Keratinocyte (primary cell): ENCODE measurements at regions not wholly inside any gene's neighbourhood (a gene's known extent, or its start where the extent isn't known, plus 50 kb on each side); places are given as distances from the start of the nearest gene placed in this dataset.

Source experiments
- DNase-seq: peaks from one replicate; pipeline ENCODE4 v3.0.0-alpha.2; 2011; ENCODE audit warnings: low read depth, missing footprints, low spot score
- FAIRE-seq: peaks from 2 replicates; lab custom pipeline; 2011; peaks lifted over from hg19 to GRCh38; lab: Jason Lieb, UNC
- H2AFZ ChIP-seq: 2 replicates; pipeline ENCODE4 v1.6.0; 2012; ENCODE audit warnings: low read length, control low read depth, inconsistent platforms; ENCODE audit not compliant: control insufficient read depth
- H3K27ac ChIP-seq: 2 replicates; pipeline ENCODE4 v1.5.1; 2011; ENCODE audit warnings: low read length; ENCODE audit not compliant: control insufficient read depth, insufficient read depth
- H3K27me3 ChIP-seq: 3 replicates; pipeline ENCODE4 v1.6.0; 2011; ENCODE audit warnings: low read length; ENCODE audit not compliant: control insufficient read depth, insufficient read depth; ENCODE audit errors: extremely low read depth
- H3K36me3 ChIP-seq, 2 experiments: 2 replicates in 1 of 2; 3 replicates in 1 of 2; pipeline ENCODE4 v1.5.1; 2011; ENCODE audit warnings: low read length in 2 of 2, mild to moderate bottlenecking in 1 of 2; ENCODE audit not compliant: control insufficient read depth in 2 of 2, insufficient read depth in 2 of 2; ENCODE audit errors: extremely low read depth in 1 of 2
- H3K4me1 ChIP-seq: 3 replicates; pipeline ENCODE4 v1.5.1; 2011; ENCODE audit warnings: low read length; ENCODE audit not compliant: control insufficient read depth, insufficient read depth; ENCODE audit errors: extremely low read depth
- H3K4me2 ChIP-seq: 3 replicates; pipeline ENCODE4 v1.6.0; 2011; ENCODE audit warnings: low read depth, low read length; ENCODE audit not compliant: control insufficient read depth, insufficient read depth; ENCODE audit errors: extremely low read depth
- H3K4me3 ChIP-seq, 3 experiments: fragments of 200-600 bp in 1 of 3; sonication (generic) in 1 of 3; 2 replicates in 2 of 3; 3 replicates in 1 of 3; pipeline ENCODE4 v1.5.1; 2011 to 2016; ENCODE audit warnings: low read length in 3 of 3, mild to moderate bottlenecking in 3 of 3, control low read depth in 2 of 3, inconsistent platforms in 1 of 3, low read depth in 1 of 3, mixed read lengths in 1 of 3, mixed run types in 1 of 3, moderate library complexity in 1 of 3; ENCODE audit not compliant: control insufficient read depth in 2 of 3, insufficient read depth in 2 of 3; ENCODE audit errors: extremely low read depth in 1 of 3
- H3K79me2 ChIP-seq: 2 replicates; pipeline ENCODE4 v1.6.0; 2012; ENCODE audit warnings: low read length; ENCODE audit not compliant: control insufficient read depth, insufficient read depth
- H3K9ac ChIP-seq: 3 replicates; pipeline ENCODE4 v1.6.0; 2011; ENCODE audit warnings: low read length; ENCODE audit not compliant: control insufficient read depth, insufficient read depth; ENCODE audit errors: extremely low read depth
- H3K9me1 ChIP-seq: 3 replicates; pipeline ENCODE4 v1.6.0; 2011; ENCODE audit warnings: low read length; ENCODE audit not compliant: control insufficient read depth, insufficient read depth; ENCODE audit errors: extremely low read depth
- H3K9me3 ChIP-seq: 2 replicates; pipeline ENCODE4 v1.5.1; 2012; ENCODE audit warnings: low read depth, low read length; ENCODE audit not compliant: control insufficient read depth
- H4K20me1 ChIP-seq: 3 replicates; pipeline ENCODE4 v1.6.0; 2011; ENCODE audit warnings: low read length; ENCODE audit not compliant: control insufficient read depth, insufficient read depth; ENCODE audit errors: extremely low read depth
- EZH2 ChIP-seq: IDR thresholded peaks from one replicate; pipeline ENCODE4 v1.6.1; 2012; ENCODE audit warnings: inconsistent platforms, mild to moderate bottlenecking, low read length, moderate library complexity
- dilution Hi-C: fragments of 300-500 bp; cut with MboI; formaldehyde crosslinking; loops from one replicate; pipeline ENCODE4 v1.7.0; 2020; ENCODE audit warnings: low sequenced_read_pairs; ENCODE audit not compliant: extremely low pct_ligation_motif_present
- TF ChIP-seq, protein P1 (sequence below), 3 experiments: IDR thresholded peaks in 1 of 3; conservative IDR thresholded peaks in 1 of 3; optimal IDR thresholded peaks in 1 of 3; 2 replicates in 2 of 3; 3 replicates in 1 of 3; pipeline versions ENCODE3 to v1.5.1; 2011; ENCODE audit warnings: low read length in 3 of 3, mild to moderate bottlenecking in 3 of 3, moderate library complexity in 2 of 3, control low read depth in 1 of 3, inconsistent platforms in 1 of 3; ENCODE audit not compliant: insufficient read depth in 2 of 3; ENCODE audit errors: extremely low read depth in 1 of 3

DNA sequence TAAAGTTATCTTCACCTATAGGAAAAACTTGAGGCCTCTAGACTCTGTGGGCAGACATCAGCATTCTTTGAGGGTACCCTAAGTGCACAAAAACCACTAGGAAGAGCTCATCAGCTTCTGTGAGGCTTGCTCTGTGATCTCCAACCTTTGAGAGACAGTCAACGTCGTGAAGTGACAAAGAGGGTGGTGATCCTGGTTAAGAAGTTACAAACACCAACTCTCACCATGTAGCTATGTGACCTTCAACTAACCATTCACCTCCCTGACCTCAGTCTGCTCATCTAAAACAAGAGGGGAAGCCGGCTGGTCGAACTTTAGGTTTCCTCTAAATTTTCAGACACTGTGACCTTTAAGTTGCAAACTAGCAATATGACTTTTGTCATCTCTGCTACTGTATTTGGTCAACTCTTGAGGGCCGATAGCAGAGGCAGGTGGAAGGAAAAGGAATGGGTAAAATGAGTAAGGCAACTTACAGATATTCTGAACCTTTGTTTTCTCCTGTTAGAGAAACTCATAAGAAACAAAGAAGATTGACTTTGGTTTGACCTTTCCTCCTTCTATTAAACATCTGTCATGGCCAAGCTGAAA lies 103.2 kb upstream of the PARP11 start:
- dilution Hi-C loops = no loop called here
- no peak overlapping the region for H3K4me2 ChIP-seq
- H3K36me3 ChIP-seq = no peaks in the 10 kb centered on the region
- peaks cover 7% of the 10 kb centered on the region for H3K27me3 ChIP-seq
- FAIRE-seq = no peak
- H3K9ac ChIP-seq = no peak overlapping the region
- peaks cover 6% of the 10 kb centered on the region for H3K4me1 ChIP-seq
- TF ChIP-seq, protein P1, sequence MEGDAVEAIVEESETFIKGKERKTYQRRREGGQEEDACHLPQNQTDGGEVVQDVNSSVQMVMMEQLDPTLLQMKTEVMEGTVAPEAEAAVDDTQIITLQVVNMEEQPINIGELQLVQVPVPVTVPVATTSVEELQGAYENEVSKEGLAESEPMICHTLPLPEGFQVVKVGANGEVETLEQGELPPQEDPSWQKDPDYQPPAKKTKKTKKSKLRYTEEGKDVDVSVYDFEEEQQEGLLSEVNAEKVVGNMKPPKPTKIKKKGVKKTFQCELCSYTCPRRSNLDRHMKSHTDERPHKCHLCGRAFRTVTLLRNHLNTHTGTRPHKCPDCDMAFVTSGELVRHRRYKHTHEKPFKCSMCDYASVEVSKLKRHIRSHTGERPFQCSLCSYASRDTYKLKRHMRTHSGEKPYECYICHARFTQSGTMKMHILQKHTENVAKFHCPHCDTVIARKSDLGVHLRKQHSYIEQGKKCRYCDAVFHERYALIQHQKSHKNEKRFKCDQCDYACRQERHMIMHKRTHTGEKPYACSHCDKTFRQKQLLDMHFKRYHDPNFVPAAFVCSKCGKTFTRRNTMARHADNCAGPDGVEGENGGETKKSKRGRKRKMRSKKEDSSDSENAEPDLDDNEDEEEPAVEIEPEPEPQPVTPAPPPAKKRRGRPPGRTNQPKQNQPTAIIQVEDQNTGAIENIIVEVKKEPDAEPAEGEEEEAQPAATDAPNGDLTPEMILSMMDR (optimal IDR thresholded peaks at IDR 0.05 in 1 of 3, IDR thresholded peaks at IDR 0.05 in 1 of 3, conservative IDR thresholded peaks at IDR 0.05 in 1 of 3; ENCODE audit: extremely low read depth in 1 of 3, insufficient read depth in 2 of 3, low read length in 3 of 3) = no peak
- no peak for TF ChIP-seq EZH2
- H4K20me1 ChIP-seq = no peaks in the 10 kb centered on the region
- no peak overlapping the region for H3K4me3 ChIP-seq
- no peak for DNase-seq
- H2AFZ ChIP-seq = no peak overlapping the region
- no peaks in the 10 kb centered on the region for H3K9me1 ChIP-seq
- H3K79me2 ChIP-seq = no peaks in the 10 kb centered on the region
- H3K27ac ChIP-seq = no peak overlapping the region
- H3K9me3 ChIP-seq = no peaks in the 10 kb centered on the region

DNA sequence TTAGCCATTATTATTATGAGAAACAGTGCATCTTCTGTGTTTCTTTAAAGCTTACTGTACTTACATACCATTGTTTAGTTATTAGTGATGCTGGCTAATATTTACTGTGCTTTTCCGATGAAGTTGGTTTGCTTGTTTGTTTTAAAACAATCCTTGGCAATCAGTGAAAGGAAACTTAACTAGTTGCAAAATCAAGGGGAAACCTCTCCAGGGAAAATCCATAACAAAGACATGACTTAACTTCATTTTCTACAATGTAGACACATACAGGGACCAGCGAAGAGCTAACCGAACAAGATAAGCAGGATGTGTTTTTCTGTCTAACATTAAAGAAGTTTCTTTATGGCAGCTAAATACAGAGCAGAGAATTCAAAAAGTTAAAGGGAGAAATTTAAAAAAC lies 102.5 kb upstream of the PARP11 start:
- Histone ChIP-seq H2AFZ (no peak overlapping the region), H3K79me2 (no peaks in the 10 kb centered on the region), H3K36me3 (no peaks in the 10 kb centered on the region), H3K9me1 (no peaks in the 10 kb centered on the region), H3K4me3 (no peak overlapping the region), H3K4me2 (no peak overlapping the region), H3K27me3 (peaks cover 7% of the 10 kb centered on the region), H3K9me3 (no peaks in the 10 kb centered on the region), H3K4me1 (peaks cover 6% of the 10 kb centered on the region), H3K27ac (no peak overlapping the region), H3K9ac (no peak overlapping the region), H4K20me1 (no peaks in the 10 kb centered on the region)
- FAIRE-seq (no peak), DNase-seq (no peak)
- dilution Hi-C loops = no loop called here
- TF ChIP-seq, protein P1 (optimal IDR thresholded peaks at IDR 0.05 in 1 of 3, IDR thresholded peaks at IDR 0.05 in 1 of 3, conservative IDR thresholded peaks at IDR 0.05 in 1 of 3; ENCODE audit: extremely low read depth in 1 of 3, insufficient read depth in 2 of 3, low read length in 3 of 3) = no peak
- no peak for TF ChIP-seq EZH2
